Spleen (tissue), 7 donors: ENCODE measurements at regions not wholly inside any gene's neighbourhood (a gene's known extent, or its start where the extent isn't known, plus 50 kb on each side); places are given as distances from the start of the nearest gene placed in this dataset.

Experiments used
- CTCF ChIP-seq, 11 experiments: fragments of 200-600 bp in 7 of 11; fragments of 450-650 bp in 4 of 11; sonication (generic) in 4 of 11; IDR thresholded peaks in 8 of 11; conservative IDR thresholded peaks in 3 of 11; 1 replicate in 7 of 11; 2 replicates in 4 of 11; pipeline versions ENCODE4 v1.4.0 to v1.8.0; 2016 to 2021; ENCODE audit warnings: antibody characterized with exemption in 11 of 11, inconsistent platforms in 4 of 11, mild to moderate bottlenecking in 1 of 11
- POLR2A ChIP-seq, 3 donors: fragments of 450-650 bp; IDR thresholded peaks; one replicate each; pipeline ENCODE4 v1.5.1; 2017; ENCODE audit warnings: antibody characterized with exemption in 3 of 3, mild to moderate bottlenecking in 1 of 3
- donor health status: DM: no; HTN: no; CAD: no; lungs with moderate emphysema.
- donor health status: DM: no; HTN: no; CAD: no.
- donor health status: DM: no; HTN: no; CAD: no.

- TF ChIP-seq CTCF (IDR thresholded peaks at IDR 0.05 in 8 of 11, conservative IDR thresholded peaks at IDR 0.05 in 3 of 11) (no peak), POLR2A (IDR thresholded peaks at IDR 0.05) (no peak)
Observed at GRCh38 chr5:81803812-81804211, 52.9 kb upstream of the SSBP2 start.
